Fibroblast of villous mesenchyme (primary cell): ENCODE measurements at regions not wholly inside any gene's neighbourhood (a gene's known extent, or its start where the extent isn't known, plus 50 kb on each side); places are given as distances from the start of the nearest gene placed in this dataset.

Source experiments
- DNase-seq: peaks from one replicate; pipeline ENCODE4 v3.0.0-alpha.2; 2010; ENCODE audit warnings: low read depth
- H3K4me3 ChIP-seq: 2 replicates; pipeline ENCODE4 v1.5.1; 2011; ENCODE audit warnings: low read depth, mild to moderate bottlenecking, low read length
- CTCF ChIP-seq: IDR thresholded peaks from 2 replicates; pipeline ENCODE4 v1.5.1; 2012; ENCODE audit warnings: low read depth, mild to moderate bottlenecking, low read length; ENCODE audit not compliant: insufficient read depth

GRCh38 chr6:1057490-1058135, 254.3 kb upstream of the FOXQ1 start:
- DNase-seq = peak; percentile 40
- no peak for TF ChIP-seq CTCF
- H3K4me3 ChIP-seq = no peak overlapping the region

GRCh38 chr6:1055015-1055921, 256.6 kb upstream of the FOXQ1 start:
- TF ChIP-seq CTCF = no peak
- H3K4me3 ChIP-seq = no peak overlapping the region
- DNase-seq = no peak

- no peak for DNase-seq
- no peak overlapping the region for H3K4me3 ChIP-seq
- TF ChIP-seq CTCF = no peak
These were observed 257.3 kb upstream of the FOXQ1 start for GRCh38 chr6:1054653-1055014.

- TF ChIP-seq CTCF = no peak
- DNase-seq = no peak
- H3K4me3 ChIP-seq = no peak overlapping the region
These were observed 258.3 kb upstream of the FOXQ1 start for GRCh38 chr6:1053586-1053985.

GRCh38 chr6:1052262-1052661, 259.6 kb upstream of the FOXQ1 start:
- no peak for DNase-seq
- H3K4me3 ChIP-seq = no peak overlapping the region
- TF ChIP-seq CTCF = no peak

- DNase-seq = no peak
- no peak overlapping the region for H3K4me3 ChIP-seq
These were observed 262.0 kb upstream of the FOXQ1 start for GRCh38 chr6:1049900-1050299.

More at GRCh38 chr6:1049900-1050299, 262.0 kb upstream of the FOXQ1 start:
- TF ChIP-seq CTCF = no peak
